Kidney (tissue), 13 donors: ENCODE measurements at regions not wholly inside any gene's neighbourhood (a gene's known extent, or its start where the extent isn't known, plus 50 kb on each side); places are given as distances from the start of the nearest gene placed in this dataset.

Source experiments
- DNase-seq, 5 donors: peaks; one replicate each; pipeline ENCODE4 v3.0.0-alpha.2; 2013 to 2020
- FAIRE-seq: peaks from 2 replicates; lab custom pipeline; 2012; peaks lifted over from hg19 to GRCh38; lab: Jason Lieb, UNC
- H3K27ac ChIP-seq, 2 donors: one replicate each; pipeline ENCODE4 v1.7.0; 2013; ENCODE audit warnings: low read depth in 2 of 2, low read length in 2 of 2, inconsistent platforms in 1 of 2
- H3K27me3 ChIP-seq: one replicate; pipeline ENCODE4 v1.7.1; 2013; ENCODE audit warnings: low read length, inconsistent platforms; ENCODE audit not compliant: control insufficient read depth, insufficient read depth
- H3K36me3 ChIP-seq, 3 donors: one replicate each; pipeline versions ENCODE4 v1.7.0 to v1.7.1; 2013; ENCODE audit warnings: low read length in 3 of 3, control low read depth in 1 of 3, inconsistent platforms in 1 of 3; ENCODE audit not compliant: insufficient read depth in 3 of 3, control insufficient read depth in 2 of 3
- H3K4me1 ChIP-seq, 3 donors: one replicate each; pipeline versions ENCODE4 v1.7.0 to v1.7.1; 2013; ENCODE audit warnings: low read length in 3 of 3, inconsistent platforms in 1 of 3, low read depth in 1 of 3; ENCODE audit not compliant: control insufficient read depth in 2 of 3, insufficient read depth in 2 of 3
- H3K4me3 ChIP-seq, 3 donors: one replicate each; pipeline versions ENCODE4 v1.7.0 to v1.8.1; 2013; ENCODE audit warnings: low read length in 3 of 3, control low read depth in 1 of 3, inconsistent platforms in 1 of 3
- H3K9ac ChIP-seq, 3 donors: one replicate each; pipeline versions ENCODE4 v1.7.0 to v1.7.1; 2013; ENCODE audit warnings: low read length in 3 of 3, control low read depth in 1 of 3, inconsistent platforms in 1 of 3
- H3K9me3 ChIP-seq, 3 donors: one replicate each; pipeline versions ENCODE4 v1.7.0 to v1.7.1; 2013; ENCODE audit warnings: low read length in 3 of 3, control low read depth in 1 of 3, inconsistent platforms in 1 of 3; ENCODE audit not compliant: control insufficient read depth in 2 of 3, insufficient read depth in 1 of 3
- CTCF ChIP-seq: IDR thresholded peaks from 3 replicates; pipeline ENCODE4 v1.5.1; 2012; ENCODE audit warnings: mild to moderate bottlenecking, moderate library complexity, borderline replicate concordance; ENCODE audit not compliant: insufficient read depth; ENCODE audit errors: extremely low read depth
- intact Hi-C: fragments of 100-400 bp; cut with DNase I; formaldehyde crosslinking; loops from one replicate; pipeline ENCODE4 v1.11.1; 2022
- donor health status: control.
- donor health status: control.
- donor health status: control.
- donor health status: control.
- donor health status: control.
- donor health status: DM: yes; HTN: yes; CAD: no.
- donor health status: Normal renal cell carcinoma (clear cell type).

- Histone ChIP-seq H3K9ac (no peak overlapping the region), H3K27ac (no peak overlapping the region), H3K4me3 (no peak overlapping the region), H3K36me3 (no peaks in the 10 kb centered on the region), H3K27me3 (no peaks in the 10 kb centered on the region), H3K9me3 (no peaks in the 10 kb centered on the region), H3K4me1 (no peaks in the 10 kb centered on the region)
- no peak for DNase-seq
- no peak for FAIRE-seq
- no peak for TF ChIP-seq CTCF
- intact Hi-C loops, result no loop called here
Observed at GRCh38 chr15:31606931-31607497, 280.4 kb downstream of the KLF13 start.

- intact Hi-C loops, result no loop called here
- H3K4me1 ChIP-seq, result no peaks in the 10 kb centered on the region
- TF ChIP-seq CTCF, result no peak
- no peaks in the 10 kb centered on the region for H3K36me3 ChIP-seq
- no peaks in the 10 kb centered on the region for H3K9me3 ChIP-seq
- no peak overlapping the region for H3K27ac ChIP-seq
- no peaks in the 10 kb centered on the region for H3K27me3 ChIP-seq
- no peak overlapping the region for H3K9ac ChIP-seq
- H3K4me3 ChIP-seq, result no peak overlapping the region
- FAIRE-seq, result no peak
- no peak for DNase-seq
Observed at GRCh38 chr15:31607656-31608055, 281.0 kb downstream of the KLF13 start.

GRCh38 chr15:31609258-31609681 is 282.6 kb downstream of the KLF13 start:
- Histone ChIP-seq H3K9me3 (no peaks in the 10 kb centered on the region), H3K36me3 (no peaks in the 10 kb centered on the region), H3K27me3 (no peaks in the 10 kb centered on the region), H3K9ac (no peak overlapping the region), H3K4me3 (no peak overlapping the region), H3K27ac (no peak overlapping the region), H3K4me1 (no peaks in the 10 kb centered on the region)
- DNase-seq (no peak), FAIRE-seq (no peak)
- intact Hi-C loops, result no loop called here
- TF ChIP-seq CTCF, result no peak

- intact Hi-C loops, result no loop called here
- H3K36me3 ChIP-seq, result no peaks in the 10 kb centered on the region
- no peak for FAIRE-seq
Observed at GRCh38 chr15:31609906-31610305, 283.3 kb downstream of the KLF13 start.

More at GRCh38 chr15:31609906-31610305, 283.3 kb downstream of the KLF13 start:
- TF ChIP-seq CTCF, result no peak
- H3K27ac ChIP-seq, result no peak overlapping the region
- no peaks in the 10 kb centered on the region for H3K4me1 ChIP-seq
- H3K4me3 ChIP-seq, result no peak overlapping the region
- DNase-seq, result no peak
- H3K27me3 ChIP-seq, result no peaks in the 10 kb centered on the region
- H3K9me3 ChIP-seq, result no peaks in the 10 kb centered on the region
- no peak overlapping the region for H3K9ac ChIP-seq
